ENCODE measurements at regions not wholly inside any gene's neighbourhood (a gene's known extent, or its start where the extent isn't known, plus 50 kb on each side); places are given as distances from the start of the nearest gene placed in this dataset.

DNA sequence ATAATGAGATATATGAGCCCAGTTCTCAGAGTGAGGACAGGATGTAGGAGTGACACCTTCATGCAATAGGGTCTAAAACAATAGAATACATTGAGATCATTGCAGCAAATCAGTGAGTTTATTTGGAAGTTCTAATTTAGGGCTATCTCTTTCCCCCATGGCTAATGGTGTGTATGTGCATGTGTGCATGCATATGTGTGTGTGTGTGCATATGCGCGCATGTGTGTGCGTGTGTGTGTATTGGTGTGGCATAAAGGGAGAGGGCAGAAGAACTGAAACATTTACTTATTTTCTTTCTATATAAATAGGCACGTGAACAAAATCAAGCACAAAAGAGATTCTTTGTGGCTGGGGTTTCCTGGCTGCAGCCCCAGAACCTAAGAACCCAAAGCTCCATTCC, 115.7 kb upstream of the VEPH1 start:
- TF ChIP-seq EGR1 (IDR thresholded peaks at IDR 0.05) (no peak), NFIC (IDR thresholded peaks at IDR 0.05) (no peak), TEAD4 (IDR thresholded peaks at IDR 0.05) (no peak), YY1 (IDR thresholded peaks at IDR 0.05; ENCODE audit: low read depth) (no peak), RAD21 (IDR thresholded peaks at IDR 0.05; ENCODE audit: low read depth) (no peak), CREB1 (IDR thresholded peaks at IDR 0.05; ENCODE audit: low read depth) (no peak), CEBPB (IDR thresholded peaks at IDR 0.05) (no peak), ZBTB7A (IDR thresholded peaks at IDR 0.05; ENCODE audit: low read depth) (no peak), TCF12 (IDR thresholded peaks at IDR 0.05; ENCODE audit: low read depth) (no peak), TAF1 (IDR thresholded peaks at IDR 0.05; ENCODE audit: low read depth) (no peak), EP300 (IDR thresholded peaks at IDR 0.05; ENCODE audit: borderline replicate concordance) (no peak), FOXM1 (IDR thresholded peaks at IDR 0.05; ENCODE audit: borderline replicate concordance, low read depth) (no peak)
- TF ChIP-seq, protein P1, sequence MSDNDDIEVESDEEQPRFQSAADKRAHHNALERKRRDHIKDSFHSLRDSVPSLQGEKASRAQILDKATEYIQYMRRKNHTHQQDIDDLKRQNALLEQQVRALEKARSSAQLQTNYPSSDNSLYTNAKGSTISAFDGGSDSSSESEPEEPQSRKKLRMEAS (IDR thresholded peaks at IDR 0.05), result no peak
- TF ChIP-seq, protein P2, sequence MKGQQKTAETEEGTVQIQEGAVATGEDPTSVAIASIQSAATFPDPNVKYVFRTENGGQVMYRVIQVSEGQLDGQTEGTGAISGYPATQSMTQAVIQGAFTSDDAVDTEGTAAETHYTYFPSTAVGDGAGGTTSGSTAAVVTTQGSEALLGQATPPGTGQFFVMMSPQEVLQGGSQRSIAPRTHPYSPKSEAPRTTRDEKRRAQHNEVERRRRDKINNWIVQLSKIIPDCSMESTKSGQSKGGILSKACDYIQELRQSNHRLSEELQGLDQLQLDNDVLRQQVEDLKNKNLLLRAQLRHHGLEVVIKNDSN (IDR thresholded peaks at IDR 0.05), result no peak
- TF ChIP-seq, protein P3, sequence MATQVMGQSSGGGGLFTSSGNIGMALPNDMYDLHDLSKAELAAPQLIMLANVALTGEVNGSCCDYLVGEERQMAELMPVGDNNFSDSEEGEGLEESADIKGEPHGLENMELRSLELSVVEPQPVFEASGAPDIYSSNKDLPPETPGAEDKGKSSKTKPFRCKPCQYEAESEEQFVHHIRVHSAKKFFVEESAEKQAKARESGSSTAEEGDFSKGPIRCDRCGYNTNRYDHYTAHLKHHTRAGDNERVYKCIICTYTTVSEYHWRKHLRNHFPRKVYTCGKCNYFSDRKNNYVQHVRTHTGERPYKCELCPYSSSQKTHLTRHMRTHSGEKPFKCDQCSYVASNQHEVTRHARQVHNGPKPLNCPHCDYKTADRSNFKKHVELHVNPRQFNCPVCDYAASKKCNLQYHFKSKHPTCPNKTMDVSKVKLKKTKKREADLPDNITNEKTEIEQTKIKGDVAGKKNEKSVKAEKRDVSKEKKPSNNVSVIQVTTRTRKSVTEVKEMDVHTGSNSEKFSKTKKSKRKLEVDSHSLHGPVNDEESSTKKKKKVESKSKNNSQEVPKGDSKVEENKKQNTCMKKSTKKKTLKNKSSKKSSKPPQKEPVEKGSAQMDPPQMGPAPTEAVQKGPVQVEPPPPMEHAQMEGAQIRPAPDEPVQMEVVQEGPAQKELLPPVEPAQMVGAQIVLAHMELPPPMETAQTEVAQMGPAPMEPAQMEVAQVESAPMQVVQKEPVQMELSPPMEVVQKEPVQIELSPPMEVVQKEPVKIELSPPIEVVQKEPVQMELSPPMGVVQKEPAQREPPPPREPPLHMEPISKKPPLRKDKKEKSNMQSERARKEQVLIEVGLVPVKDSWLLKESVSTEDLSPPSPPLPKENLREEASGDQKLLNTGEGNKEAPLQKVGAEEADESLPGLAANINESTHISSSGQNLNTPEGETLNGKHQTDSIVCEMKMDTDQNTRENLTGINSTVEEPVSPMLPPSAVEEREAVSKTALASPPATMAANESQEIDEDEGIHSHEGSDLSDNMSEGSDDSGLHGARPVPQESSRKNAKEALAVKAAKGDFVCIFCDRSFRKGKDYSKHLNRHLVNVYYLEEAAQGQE (IDR thresholded peaks at IDR 0.05; ENCODE audit: low read depth), result no peak

DNA sequence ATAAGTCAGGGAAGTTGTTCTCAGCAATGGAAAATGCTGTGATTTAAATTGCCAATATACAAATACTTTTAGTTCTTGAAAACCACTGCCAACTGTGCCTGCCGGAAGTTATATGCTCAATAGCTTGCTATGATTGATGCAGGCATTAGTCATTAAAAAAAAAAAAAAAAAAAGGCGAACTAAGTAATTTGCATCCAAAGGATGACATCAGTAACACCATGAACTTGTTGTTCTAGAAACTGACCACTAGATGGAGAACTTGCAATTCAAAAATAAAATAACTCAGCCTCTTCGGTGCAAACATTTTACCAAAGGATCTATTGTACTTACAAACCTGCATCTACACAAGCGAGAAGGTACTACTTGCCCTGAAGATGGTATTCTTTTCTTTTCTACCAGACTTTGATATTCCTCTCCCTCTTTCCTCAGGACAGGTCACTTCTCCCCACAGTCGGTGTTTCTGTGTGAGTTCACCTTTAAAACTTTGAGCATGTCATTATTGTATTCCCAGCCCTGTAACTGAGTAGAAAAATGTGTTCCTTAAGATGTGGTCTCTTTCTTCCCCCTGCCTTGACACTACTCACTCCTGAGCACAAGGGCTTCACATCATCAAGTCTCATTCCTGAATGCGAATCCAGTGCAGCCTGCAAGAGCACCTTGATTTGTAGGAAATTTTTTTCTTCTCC, 115.0 kb upstream of the VEPH1 start:
- TF ChIP-seq RAD21 (IDR thresholded peaks at IDR 0.05; ENCODE audit: low read depth) (peak; percentile 71), CREB1 (IDR thresholded peaks at IDR 0.05; ENCODE audit: low read depth) (no peak)

GRCh38 chr3:157614896-157615295, 111.7 kb upstream of the VEPH1 start:
- TF ChIP-seq RAD21 (IDR thresholded peaks at IDR 0.05; ENCODE audit: low read depth) (no peak), NFIC (IDR thresholded peaks at IDR 0.05) (no peak), EGR1 (IDR thresholded peaks at IDR 0.05) (no peak), YY1 (IDR thresholded peaks at IDR 0.05; ENCODE audit: low read depth) (no peak), TEAD4 (IDR thresholded peaks at IDR 0.05) (no peak), ZBTB7A (IDR thresholded peaks at IDR 0.05; ENCODE audit: low read depth) (no peak), TCF12 (IDR thresholded peaks at IDR 0.05; ENCODE audit: low read depth) (no peak), FOXM1 (IDR thresholded peaks at IDR 0.05; ENCODE audit: borderline replicate concordance, low read depth) (no peak), TAF1 (IDR thresholded peaks at IDR 0.05; ENCODE audit: low read depth) (no peak), EP300 (IDR thresholded peaks at IDR 0.05; ENCODE audit: borderline replicate concordance) (no peak), CEBPB (IDR thresholded peaks at IDR 0.05) (no peak), CREB1 (IDR thresholded peaks at IDR 0.05; ENCODE audit: low read depth) (no peak)
- TF ChIP-seq, protein P1 (IDR thresholded peaks at IDR 0.05), result no peak
- TF ChIP-seq, protein P3 (IDR thresholded peaks at IDR 0.05; ENCODE audit: low read depth), result no peak
- TF ChIP-seq, protein P2 (IDR thresholded peaks at IDR 0.05), result no peak

DNA sequence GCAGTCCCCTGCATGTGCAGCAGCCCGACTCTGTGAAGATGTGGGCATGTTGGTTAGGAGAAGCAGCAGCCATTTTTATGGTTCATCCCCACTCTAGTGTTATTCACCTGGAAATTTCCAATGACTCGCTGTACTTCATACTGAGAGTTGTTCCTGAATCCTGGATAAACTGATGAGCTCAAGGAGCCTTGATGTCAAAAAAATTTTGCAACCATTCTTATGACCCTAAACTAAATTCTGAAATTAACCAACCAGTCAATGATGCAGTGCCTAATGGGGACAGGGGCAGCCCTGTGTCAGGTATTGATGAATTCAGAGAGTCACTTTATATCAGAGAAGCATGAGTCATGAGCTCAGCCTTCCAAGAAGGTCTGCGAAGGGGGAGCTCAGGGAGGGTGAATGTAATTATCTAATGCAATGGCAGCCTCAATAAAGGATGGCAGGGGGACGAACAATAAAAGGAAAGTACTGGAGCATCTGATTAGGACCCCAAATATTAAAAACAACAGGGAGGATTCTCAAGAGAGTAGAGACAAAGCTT, 108.4 kb upstream of the VEPH1 start:
- TF ChIP-seq RAD21 (IDR thresholded peaks at IDR 0.05; ENCODE audit: low read depth) (no peak), NFIC (IDR thresholded peaks at IDR 0.05) (no peak), TAF1 (IDR thresholded peaks at IDR 0.05; ENCODE audit: low read depth) (no peak), TEAD4 (IDR thresholded peaks at IDR 0.05) (no peak), YY1 (IDR thresholded peaks at IDR 0.05; ENCODE audit: low read depth) (no peak), EP300 (IDR thresholded peaks at IDR 0.05; ENCODE audit: borderline replicate concordance) (no peak), ZBTB7A (IDR thresholded peaks at IDR 0.05; ENCODE audit: low read depth) (no peak)
- TF ChIP-seq, protein P1 (IDR thresholded peaks at IDR 0.05), result no peak
- TF ChIP-seq, protein P2 (IDR thresholded peaks at IDR 0.05), result no peak

DNA sequence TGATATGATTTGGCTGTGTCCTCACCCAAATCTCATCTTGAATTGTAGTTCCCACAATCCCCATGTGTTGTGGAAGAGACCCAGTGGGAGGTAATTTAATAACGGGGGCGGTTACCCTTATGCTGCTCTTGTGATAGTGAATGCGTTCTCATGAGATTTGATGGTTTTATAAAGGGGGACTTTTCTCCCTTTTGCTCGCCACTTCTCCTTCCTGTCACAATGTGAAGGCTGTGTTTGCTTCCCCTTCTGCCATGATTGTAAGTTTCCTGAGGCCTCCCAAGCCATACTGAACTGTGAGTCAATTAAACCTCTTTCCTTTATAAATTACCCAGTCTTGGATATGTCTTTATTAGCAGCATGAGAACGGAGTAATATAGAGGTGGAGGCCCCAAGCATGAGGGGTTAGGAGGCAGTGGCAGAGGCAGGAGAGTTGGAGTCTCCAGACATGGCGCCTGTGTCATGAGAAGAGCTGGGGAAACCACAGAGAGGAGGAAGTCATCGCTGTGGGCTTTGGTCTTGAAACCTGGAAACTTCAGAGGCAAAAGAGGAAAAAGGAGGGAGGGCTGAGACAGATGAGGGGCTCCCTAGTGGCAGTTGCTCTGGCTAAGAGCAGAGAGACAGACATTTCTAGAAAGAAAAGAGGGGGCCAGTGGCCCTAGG, 107.8 kb upstream of the VEPH1 start:
- TF ChIP-seq TEAD4 (IDR thresholded peaks at IDR 0.05) (no peak), CREB1 (IDR thresholded peaks at IDR 0.05; ENCODE audit: low read depth) (no peak), EGR1 (IDR thresholded peaks at IDR 0.05) (no peak), YY1 (IDR thresholded peaks at IDR 0.05; ENCODE audit: low read depth) (no peak), RAD21 (IDR thresholded peaks at IDR 0.05; ENCODE audit: low read depth) (no peak), TAF1 (IDR thresholded peaks at IDR 0.05; ENCODE audit: low read depth) (no peak), FOXM1 (IDR thresholded peaks at IDR 0.05; ENCODE audit: borderline replicate concordance, low read depth) (no peak), EP300 (IDR thresholded peaks at IDR 0.05; ENCODE audit: borderline replicate concordance) (no peak), NFIC (IDR thresholded peaks at IDR 0.05) (no peak), ZBTB7A (IDR thresholded peaks at IDR 0.05; ENCODE audit: low read depth) (no peak), TCF12 (IDR thresholded peaks at IDR 0.05; ENCODE audit: low read depth) (no peak), CEBPB (IDR thresholded peaks at IDR 0.05) (no peak)
- TF ChIP-seq, protein P1 (IDR thresholded peaks at IDR 0.05), result no peak
- TF ChIP-seq, protein P3 (IDR thresholded peaks at IDR 0.05; ENCODE audit: low read depth), result no peak
- TF ChIP-seq, protein P2 (IDR thresholded peaks at IDR 0.05), result no peak
